ENCODE measurements at regions not wholly inside any gene's neighbourhood (a gene's known extent, or its start where the extent isn't known, plus 50 kb on each side); places are given as distances from the start of the nearest gene placed in this dataset.

- no peaks in the 10 kb centered on the region for H3K9me3 ChIP-seq (ENCODE audit: control insufficient read depth, insufficient read depth, low read depth, low read length)
- no peak for ATAC-seq
- CTCF ChIA-PET: no interaction called here
- BruUV-seq (replicated peaks): no TSS peak
- H3K27ac ChIP-seq (ENCODE audit: low read length): no peak overlapping the region
- DNase-seq (ENCODE audit: low read depth, low spot score): no peak
- H3K4me1 ChIP-seq (ENCODE audit: control insufficient read depth, insufficient read depth, low read length): no peaks in the 10 kb centered on the region
- TF ChIP-seq, protein P1, sequence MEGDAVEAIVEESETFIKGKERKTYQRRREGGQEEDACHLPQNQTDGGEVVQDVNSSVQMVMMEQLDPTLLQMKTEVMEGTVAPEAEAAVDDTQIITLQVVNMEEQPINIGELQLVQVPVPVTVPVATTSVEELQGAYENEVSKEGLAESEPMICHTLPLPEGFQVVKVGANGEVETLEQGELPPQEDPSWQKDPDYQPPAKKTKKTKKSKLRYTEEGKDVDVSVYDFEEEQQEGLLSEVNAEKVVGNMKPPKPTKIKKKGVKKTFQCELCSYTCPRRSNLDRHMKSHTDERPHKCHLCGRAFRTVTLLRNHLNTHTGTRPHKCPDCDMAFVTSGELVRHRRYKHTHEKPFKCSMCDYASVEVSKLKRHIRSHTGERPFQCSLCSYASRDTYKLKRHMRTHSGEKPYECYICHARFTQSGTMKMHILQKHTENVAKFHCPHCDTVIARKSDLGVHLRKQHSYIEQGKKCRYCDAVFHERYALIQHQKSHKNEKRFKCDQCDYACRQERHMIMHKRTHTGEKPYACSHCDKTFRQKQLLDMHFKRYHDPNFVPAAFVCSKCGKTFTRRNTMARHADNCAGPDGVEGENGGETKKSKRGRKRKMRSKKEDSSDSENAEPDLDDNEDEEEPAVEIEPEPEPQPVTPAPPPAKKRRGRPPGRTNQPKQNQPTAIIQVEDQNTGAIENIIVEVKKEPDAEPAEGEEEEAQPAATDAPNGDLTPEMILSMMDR (IDR thresholded peaks at IDR 0.05): no peak
- TF ChIP-seq SIN3A (IDR thresholded peaks at IDR 0.05; ENCODE audit: borderline replicate concordance, insufficient read depth, low read depth, low read length) (no peak), TCF7L2 (IDR thresholded peaks at IDR 0.05; ENCODE audit: low read depth, low read length) (no peak), POLR2AphosphoS5 (IDR thresholded peaks at IDR 0.05; ENCODE audit: low read depth, low read length) (no peak)
- TF ChIP-seq, protein P2, sequence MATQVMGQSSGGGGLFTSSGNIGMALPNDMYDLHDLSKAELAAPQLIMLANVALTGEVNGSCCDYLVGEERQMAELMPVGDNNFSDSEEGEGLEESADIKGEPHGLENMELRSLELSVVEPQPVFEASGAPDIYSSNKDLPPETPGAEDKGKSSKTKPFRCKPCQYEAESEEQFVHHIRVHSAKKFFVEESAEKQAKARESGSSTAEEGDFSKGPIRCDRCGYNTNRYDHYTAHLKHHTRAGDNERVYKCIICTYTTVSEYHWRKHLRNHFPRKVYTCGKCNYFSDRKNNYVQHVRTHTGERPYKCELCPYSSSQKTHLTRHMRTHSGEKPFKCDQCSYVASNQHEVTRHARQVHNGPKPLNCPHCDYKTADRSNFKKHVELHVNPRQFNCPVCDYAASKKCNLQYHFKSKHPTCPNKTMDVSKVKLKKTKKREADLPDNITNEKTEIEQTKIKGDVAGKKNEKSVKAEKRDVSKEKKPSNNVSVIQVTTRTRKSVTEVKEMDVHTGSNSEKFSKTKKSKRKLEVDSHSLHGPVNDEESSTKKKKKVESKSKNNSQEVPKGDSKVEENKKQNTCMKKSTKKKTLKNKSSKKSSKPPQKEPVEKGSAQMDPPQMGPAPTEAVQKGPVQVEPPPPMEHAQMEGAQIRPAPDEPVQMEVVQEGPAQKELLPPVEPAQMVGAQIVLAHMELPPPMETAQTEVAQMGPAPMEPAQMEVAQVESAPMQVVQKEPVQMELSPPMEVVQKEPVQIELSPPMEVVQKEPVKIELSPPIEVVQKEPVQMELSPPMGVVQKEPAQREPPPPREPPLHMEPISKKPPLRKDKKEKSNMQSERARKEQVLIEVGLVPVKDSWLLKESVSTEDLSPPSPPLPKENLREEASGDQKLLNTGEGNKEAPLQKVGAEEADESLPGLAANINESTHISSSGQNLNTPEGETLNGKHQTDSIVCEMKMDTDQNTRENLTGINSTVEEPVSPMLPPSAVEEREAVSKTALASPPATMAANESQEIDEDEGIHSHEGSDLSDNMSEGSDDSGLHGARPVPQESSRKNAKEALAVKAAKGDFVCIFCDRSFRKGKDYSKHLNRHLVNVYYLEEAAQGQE (IDR thresholded peaks at IDR 0.05; ENCODE audit: insufficient read depth in 1 of 2, low read depth in 2 of 2, low read length in 1 of 2): no peak
- in situ Hi-C loops (cut with HindIII; ENCODE audit: low pct_unique_long_range_greater_than_20kb, low sequenced_read_pairs): no loop called here
- H3K27me3 ChIP-seq (ENCODE audit: control insufficient read depth, insufficient read depth, low read length): no peaks in the 10 kb centered on the region
- H3K36me3 ChIP-seq (ENCODE audit: control insufficient read depth, insufficient read depth, low read length): no peaks in the 10 kb centered on the region
- no peak overlapping the region for H3K4me3 ChIP-seq (ENCODE audit: low read depth in 2 of 2, low read length in 2 of 2)
- POLR2A ChIA-PET: interaction anchor here (0.7 kb wide), 1 partner anchor 25 kb away, joined by 12 read pairs; no protein-coding TSS in a partner anchor
- intact Hi-C loops (cut with micrococcal nuclease; ENCODE audit: unreplicated experiment): no loop called here
Measured at GRCh38 chr5:85813146-85813545, 804.6 kb upstream of the COX7C start.

- ATAC-seq: no peak
- Histone ChIP-seq H3K27me3 (ENCODE audit: control insufficient read depth, insufficient read depth, low read length) (no peaks in the 10 kb centered on the region), H3K4me3 (ENCODE audit: low read depth in 2 of 2, low read length in 2 of 2) (no peak overlapping the region), H3K4me1 (ENCODE audit: control insufficient read depth, insufficient read depth, low read length) (no peaks in the 10 kb centered on the region), H3K9me3 (ENCODE audit: control insufficient read depth, insufficient read depth, low read depth, low read length) (no peaks in the 10 kb centered on the region), H3K36me3 (ENCODE audit: control insufficient read depth, insufficient read depth, low read length) (no peaks in the 10 kb centered on the region), H3K27ac (ENCODE audit: low read length) (no peak overlapping the region)
- POLR2A ChIA-PET: no interaction called here
- no peak for DNase-seq (ENCODE audit: low read depth, low spot score)
- TF ChIP-seq, protein P2 (IDR thresholded peaks at IDR 0.05; ENCODE audit: insufficient read depth in 1 of 2, low read depth in 2 of 2, low read length in 1 of 2): no peak
- intact Hi-C loops (cut with micrococcal nuclease; ENCODE audit: unreplicated experiment): no loop called here
- no TSS peak for BruUV-seq (replicated peaks)
- CTCF ChIA-PET: no interaction called here
- in situ Hi-C loops (cut with HindIII; ENCODE audit: low pct_unique_long_range_greater_than_20kb, low sequenced_read_pairs): no loop called here
Measured at GRCh38 chr5:85814596-85814995, 803.1 kb upstream of the COX7C start.

Measured in Panc1 (cell line).